ENCODE measurements at regions not wholly inside any gene's neighbourhood (a gene's known extent, or its start where the extent isn't known, plus 50 kb on each side); places are given as distances from the start of the nearest gene placed in this dataset.

- TF ChIP-seq, protein P1, sequence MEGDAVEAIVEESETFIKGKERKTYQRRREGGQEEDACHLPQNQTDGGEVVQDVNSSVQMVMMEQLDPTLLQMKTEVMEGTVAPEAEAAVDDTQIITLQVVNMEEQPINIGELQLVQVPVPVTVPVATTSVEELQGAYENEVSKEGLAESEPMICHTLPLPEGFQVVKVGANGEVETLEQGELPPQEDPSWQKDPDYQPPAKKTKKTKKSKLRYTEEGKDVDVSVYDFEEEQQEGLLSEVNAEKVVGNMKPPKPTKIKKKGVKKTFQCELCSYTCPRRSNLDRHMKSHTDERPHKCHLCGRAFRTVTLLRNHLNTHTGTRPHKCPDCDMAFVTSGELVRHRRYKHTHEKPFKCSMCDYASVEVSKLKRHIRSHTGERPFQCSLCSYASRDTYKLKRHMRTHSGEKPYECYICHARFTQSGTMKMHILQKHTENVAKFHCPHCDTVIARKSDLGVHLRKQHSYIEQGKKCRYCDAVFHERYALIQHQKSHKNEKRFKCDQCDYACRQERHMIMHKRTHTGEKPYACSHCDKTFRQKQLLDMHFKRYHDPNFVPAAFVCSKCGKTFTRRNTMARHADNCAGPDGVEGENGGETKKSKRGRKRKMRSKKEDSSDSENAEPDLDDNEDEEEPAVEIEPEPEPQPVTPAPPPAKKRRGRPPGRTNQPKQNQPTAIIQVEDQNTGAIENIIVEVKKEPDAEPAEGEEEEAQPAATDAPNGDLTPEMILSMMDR (IDR thresholded peaks at IDR 0.05): no peak
- no peak for TF ChIP-seq POLR2A (IDR thresholded peaks at IDR 0.05)
Observed at GRCh38 chr4:176999935-177000543, 207.3 kb upstream of the VEGFC start.

Data from testis (tissue), 2 donors.